EL (cell line): ENCODE measurements at regions not wholly inside any gene's neighbourhood (a gene's known extent, or its start where the extent isn't known, plus 50 kb on each side); places are given as distances from the start of the nearest gene placed in this dataset.
A peak's percentile ranks its signal among the peaks of the same experiment; 100 is the strongest.
"Not testable (repeated sequence)": the region's sequence is repeated elsewhere in the genome, so short reads cannot be mapped to it uniquely, and the experiment has no call there.

Experiments used
- DNase-seq: peaks from one replicate; pipeline ENCODE4 v3.0.0-alpha.2; 2016

GRCh38 chr10:4633776-4634175 is 192.2 kb upstream of the AKR1E2 start:
- no peak for DNase-seq

- DNase-seq = no peak
Observed at GRCh38 chr10:4633186-4633585, 192.8 kb upstream of the AKR1E2 start.

GRCh38 chr10:4632757-4633156 is 193.2 kb upstream of the AKR1E2 start:
- DNase-seq = no peak

- no peak for DNase-seq
Observed at GRCh38 chr10:4626919-4627318, 199.1 kb upstream of the AKR1E2 start.

GRCh38 chr10:4623757-4624420 is 202.1 kb upstream of the AKR1E2 start:
- DNase-seq = peak; percentile 6

- no peak for DNase-seq
Observed at GRCh38 chr10:4623200-4623599, 202.8 kb upstream of the AKR1E2 start.

- DNase-seq = no peak
Observed at GRCh38 chr10:4622384-4622783, 203.6 kb upstream of the AKR1E2 start.

- DNase-seq = no peak
Observed at GRCh38 chr10:4617589-4617988, 208.4 kb upstream of the AKR1E2 start.

GRCh38 chr10:4615042-4615441 is 211.0 kb upstream of the AKR1E2 start:
- DNase-seq = no peak

GRCh38 chr10:4609251-4609650 is 216.8 kb upstream of the AKR1E2 start:
- DNase-seq = no peak

- DNase-seq = no peak
Observed at GRCh38 chr10:4607681-4608080, 218.3 kb upstream of the AKR1E2 start.

- DNase-seq = no peak
Observed at GRCh38 chr10:4606856-4607636, 219.0 kb upstream of the AKR1E2 start.

GRCh38 chr10:4602764-4603491 is 223.1 kb upstream of the AKR1E2 start:
- no peak for DNase-seq

- no peak for DNase-seq
Observed at GRCh38 chr10:4599471-4599870, 226.5 kb upstream of the AKR1E2 start.

- DNase-seq = not testable (repeated sequence)
Observed at GRCh38 chr10:4597898-4598297, 228.1 kb upstream of the AKR1E2 start.

- DNase-seq = no peak
Observed at GRCh38 chr10:4596951-4597350, 229.1 kb upstream of the AKR1E2 start.

GRCh38 chr10:4595719-4596319 is 230.2 kb upstream of the AKR1E2 start:
- no peak for DNase-seq

GRCh38 chr10:4590807-4591206 is 235.2 kb upstream of the AKR1E2 start:
- peak; percentile 12 for DNase-seq

- DNase-seq = no peak
Observed at GRCh38 chr10:4588824-4589223, 237.2 kb upstream of the AKR1E2 start.

- DNase-seq = no peak
Observed at GRCh38 chr10:4587466-4587865, 238.5 kb upstream of the AKR1E2 start.

GRCh38 chr10:4586776-4587175 is 239.2 kb upstream of the AKR1E2 start:
- DNase-seq = no peak

GRCh38 chr10:4581929-4582328 is 244.1 kb upstream of the AKR1E2 start:
- DNase-seq = no peak

- DNase-seq = no peak
Observed at GRCh38 chr10:4579844-4580243, 246.2 kb upstream of the AKR1E2 start.

- no peak for DNase-seq
Observed at GRCh38 chr10:4576206-4576605, 249.8 kb upstream of the AKR1E2 start.
